ENCODE measurements at regions not wholly inside any gene's neighbourhood (a gene's known extent, or its start where the extent isn't known, plus 50 kb on each side); places are given as distances from the start of the nearest gene placed in this dataset.

DNA sequence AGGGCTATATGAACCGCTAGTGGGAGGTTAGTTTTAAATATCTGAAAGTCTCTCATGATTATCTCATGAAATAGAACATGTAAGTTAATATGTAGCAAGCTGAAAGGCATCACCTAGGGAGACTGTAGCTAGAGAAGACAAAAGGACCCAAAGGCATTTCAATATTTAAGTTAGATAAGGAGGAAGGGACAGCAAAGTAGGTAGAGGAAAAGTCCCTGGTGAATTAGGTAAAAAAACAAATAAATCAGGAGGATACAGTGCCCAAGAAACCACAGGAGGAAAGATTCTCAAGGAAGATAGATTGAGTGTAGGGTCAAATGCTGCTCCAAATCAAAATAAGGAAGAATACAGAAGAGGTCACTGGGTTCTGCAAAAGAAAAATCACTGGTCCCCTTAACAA lies 175.5 kb downstream of the GASK1B start:
- TF ChIP-seq, protein P1, sequence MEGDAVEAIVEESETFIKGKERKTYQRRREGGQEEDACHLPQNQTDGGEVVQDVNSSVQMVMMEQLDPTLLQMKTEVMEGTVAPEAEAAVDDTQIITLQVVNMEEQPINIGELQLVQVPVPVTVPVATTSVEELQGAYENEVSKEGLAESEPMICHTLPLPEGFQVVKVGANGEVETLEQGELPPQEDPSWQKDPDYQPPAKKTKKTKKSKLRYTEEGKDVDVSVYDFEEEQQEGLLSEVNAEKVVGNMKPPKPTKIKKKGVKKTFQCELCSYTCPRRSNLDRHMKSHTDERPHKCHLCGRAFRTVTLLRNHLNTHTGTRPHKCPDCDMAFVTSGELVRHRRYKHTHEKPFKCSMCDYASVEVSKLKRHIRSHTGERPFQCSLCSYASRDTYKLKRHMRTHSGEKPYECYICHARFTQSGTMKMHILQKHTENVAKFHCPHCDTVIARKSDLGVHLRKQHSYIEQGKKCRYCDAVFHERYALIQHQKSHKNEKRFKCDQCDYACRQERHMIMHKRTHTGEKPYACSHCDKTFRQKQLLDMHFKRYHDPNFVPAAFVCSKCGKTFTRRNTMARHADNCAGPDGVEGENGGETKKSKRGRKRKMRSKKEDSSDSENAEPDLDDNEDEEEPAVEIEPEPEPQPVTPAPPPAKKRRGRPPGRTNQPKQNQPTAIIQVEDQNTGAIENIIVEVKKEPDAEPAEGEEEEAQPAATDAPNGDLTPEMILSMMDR (IDR thresholded peaks at IDR 0.05), result no peak
- no peak for TF ChIP-seq POLR2A (IDR thresholded peaks at IDR 0.05)

Measured in testis (tissue), 2 donors.